GM12864 (cell line): ENCODE measurements at regions not wholly inside any gene's neighbourhood (a gene's known extent, or its start where the extent isn't known, plus 50 kb on each side); places are given as distances from the start of the nearest gene placed in this dataset.

Source experiments
- DNase-seq: peaks from one replicate; pipeline ENCODE4 v3.0.0-alpha.2; 2011; ENCODE audit warnings: low read depth
- H3K4me3 ChIP-seq: 2 replicates; pipeline ENCODE4 v1.5.1; 2011; ENCODE audit warnings: mild to moderate bottlenecking, low read depth, low read length, control low read depth
- TF ChIP-seq, protein P1 (sequence below): IDR thresholded peaks from 2 replicates; pipeline ENCODE4 v1.5.1; 2011; ENCODE audit warnings: low read depth, mild to moderate bottlenecking, moderate library complexity, low read length, control low read depth, inconsistent platforms; ENCODE audit errors: missing control alignments

DNA sequence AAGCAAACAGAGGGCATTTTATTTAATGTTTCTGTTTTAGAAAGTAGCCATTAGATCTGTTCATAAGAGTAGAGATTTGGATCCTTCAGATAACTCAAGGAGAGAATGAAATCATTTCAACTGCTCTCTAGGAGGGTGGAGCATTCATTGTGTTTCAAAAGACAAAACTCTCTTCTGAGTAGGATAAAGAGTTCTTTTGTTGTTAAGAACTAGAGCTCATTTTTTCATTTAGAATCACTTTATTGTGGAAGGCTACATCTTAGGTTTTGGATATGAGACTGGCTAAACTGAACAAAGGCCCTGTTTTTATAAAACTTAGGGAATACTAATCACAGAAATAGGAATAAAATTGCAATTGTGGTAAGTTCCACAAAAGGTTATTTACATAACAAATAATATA is 193.9 kb upstream of the PCDH10 start:
- TF ChIP-seq, protein P1, sequence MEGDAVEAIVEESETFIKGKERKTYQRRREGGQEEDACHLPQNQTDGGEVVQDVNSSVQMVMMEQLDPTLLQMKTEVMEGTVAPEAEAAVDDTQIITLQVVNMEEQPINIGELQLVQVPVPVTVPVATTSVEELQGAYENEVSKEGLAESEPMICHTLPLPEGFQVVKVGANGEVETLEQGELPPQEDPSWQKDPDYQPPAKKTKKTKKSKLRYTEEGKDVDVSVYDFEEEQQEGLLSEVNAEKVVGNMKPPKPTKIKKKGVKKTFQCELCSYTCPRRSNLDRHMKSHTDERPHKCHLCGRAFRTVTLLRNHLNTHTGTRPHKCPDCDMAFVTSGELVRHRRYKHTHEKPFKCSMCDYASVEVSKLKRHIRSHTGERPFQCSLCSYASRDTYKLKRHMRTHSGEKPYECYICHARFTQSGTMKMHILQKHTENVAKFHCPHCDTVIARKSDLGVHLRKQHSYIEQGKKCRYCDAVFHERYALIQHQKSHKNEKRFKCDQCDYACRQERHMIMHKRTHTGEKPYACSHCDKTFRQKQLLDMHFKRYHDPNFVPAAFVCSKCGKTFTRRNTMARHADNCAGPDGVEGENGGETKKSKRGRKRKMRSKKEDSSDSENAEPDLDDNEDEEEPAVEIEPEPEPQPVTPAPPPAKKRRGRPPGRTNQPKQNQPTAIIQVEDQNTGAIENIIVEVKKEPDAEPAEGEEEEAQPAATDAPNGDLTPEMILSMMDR = no peak
- no peak overlapping the region for H3K4me3 ChIP-seq
- DNase-seq = no peak

DNA sequence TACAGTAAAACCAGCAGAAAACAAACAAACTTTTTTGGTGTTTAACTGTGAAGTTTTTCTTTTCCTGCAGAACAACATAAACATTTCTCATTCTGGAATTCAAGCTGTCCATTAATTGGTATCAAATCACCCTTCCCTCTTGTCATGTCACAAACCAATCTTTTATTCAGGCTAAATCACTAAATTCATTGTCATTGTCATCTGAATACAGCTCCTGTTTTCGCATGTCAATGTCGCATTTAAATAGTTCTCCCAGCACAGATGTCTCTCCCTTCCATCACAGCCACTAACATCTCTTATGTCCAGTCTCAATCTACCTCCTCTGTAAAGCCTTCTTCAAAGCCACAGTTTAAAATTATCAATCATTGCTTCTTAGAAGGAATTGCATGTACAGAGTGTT is 192.1 kb upstream of the PCDH10 start:
- TF ChIP-seq, protein P1 = no peak
- H3K4me3 ChIP-seq = no peak overlapping the region
- no peak for DNase-seq

DNA sequence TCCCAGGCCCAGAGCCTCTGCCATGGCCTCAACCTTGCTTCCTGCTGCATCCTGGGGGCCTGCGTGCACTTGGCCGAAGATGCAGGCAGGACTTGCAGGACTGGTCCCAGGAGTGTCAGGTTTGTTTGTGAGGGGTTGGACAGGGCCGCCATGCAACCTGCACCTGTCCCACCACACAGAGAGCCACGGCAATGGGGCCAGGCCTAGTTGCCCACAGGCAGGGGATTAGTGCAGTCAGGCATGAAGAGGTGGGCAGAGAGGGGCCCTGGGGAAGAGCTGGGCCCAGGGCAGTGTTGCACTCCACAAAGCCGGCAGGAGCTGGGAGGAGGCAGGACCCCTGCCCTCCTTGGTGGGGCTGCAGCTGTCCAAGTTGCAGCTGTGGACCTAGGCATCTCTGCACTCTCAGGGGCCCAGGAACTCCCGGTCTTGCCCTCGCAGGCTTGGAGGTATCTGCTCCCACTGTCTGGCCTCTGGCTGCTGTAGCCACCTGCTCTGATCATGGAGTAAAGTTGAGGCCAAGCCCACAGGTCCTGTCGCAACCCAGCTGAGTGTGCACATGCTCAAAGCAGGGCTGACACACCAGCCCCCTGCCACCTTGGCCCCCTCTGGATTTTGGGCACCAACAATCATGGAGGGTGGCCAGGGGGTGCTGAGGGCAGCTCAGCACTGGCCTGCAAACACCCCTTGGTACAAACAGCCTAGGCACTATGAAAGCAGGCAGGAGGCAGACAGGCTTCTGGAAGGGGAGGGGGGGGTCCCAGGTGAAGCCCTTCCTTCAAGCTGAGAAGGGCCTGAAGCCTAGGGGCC is 190.4 kb upstream of the PCDH10 start:
- TF ChIP-seq, protein P1 = no peak
- no peak for DNase-seq
- no peak overlapping the region for H3K4me3 ChIP-seq

DNA sequence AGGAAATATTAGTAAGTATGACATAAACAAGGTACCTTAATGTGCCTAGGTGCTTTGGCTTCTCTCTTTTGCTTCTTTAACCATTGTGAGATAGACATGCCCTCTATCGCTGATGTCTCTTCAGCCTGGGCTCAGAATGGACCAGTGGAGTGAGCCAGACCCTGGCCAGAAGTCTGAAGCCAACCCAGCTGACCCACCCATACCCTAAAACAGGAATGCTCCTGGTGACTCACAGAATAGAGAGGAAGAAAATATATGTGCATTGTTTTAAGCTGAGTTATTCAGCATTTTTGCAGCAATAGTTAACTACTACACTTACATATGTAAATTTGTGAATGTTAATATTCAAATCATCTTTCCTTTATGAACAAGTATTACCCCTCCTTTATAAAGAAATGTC is 167.5 kb upstream of the PCDH10 start:
- TF ChIP-seq, protein P1 = no peak
- DNase-seq = no peak
- H3K4me3 ChIP-seq = no peak overlapping the region

DNA sequence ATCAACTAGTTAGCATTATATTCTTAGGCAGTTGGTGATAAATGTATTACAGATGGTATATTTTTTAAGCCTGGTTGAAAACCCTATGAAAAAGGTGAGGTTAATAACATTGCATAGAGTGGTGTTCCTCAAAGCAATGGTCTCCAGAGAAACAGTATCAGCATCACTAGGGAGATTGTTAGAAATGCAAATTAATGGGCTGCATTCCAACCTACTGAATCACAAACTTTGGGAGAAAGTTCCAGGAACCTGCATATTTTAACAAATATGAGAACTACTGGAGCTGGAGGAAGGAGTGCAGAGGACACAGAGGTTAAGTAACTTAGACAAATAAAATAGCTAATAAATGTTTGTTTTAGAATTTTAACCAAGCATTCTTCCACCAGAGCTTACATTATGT is 166.9 kb upstream of the PCDH10 start:
- TF ChIP-seq, protein P1 = no peak
- DNase-seq = no peak
- no peak overlapping the region for H3K4me3 ChIP-seq

DNA sequence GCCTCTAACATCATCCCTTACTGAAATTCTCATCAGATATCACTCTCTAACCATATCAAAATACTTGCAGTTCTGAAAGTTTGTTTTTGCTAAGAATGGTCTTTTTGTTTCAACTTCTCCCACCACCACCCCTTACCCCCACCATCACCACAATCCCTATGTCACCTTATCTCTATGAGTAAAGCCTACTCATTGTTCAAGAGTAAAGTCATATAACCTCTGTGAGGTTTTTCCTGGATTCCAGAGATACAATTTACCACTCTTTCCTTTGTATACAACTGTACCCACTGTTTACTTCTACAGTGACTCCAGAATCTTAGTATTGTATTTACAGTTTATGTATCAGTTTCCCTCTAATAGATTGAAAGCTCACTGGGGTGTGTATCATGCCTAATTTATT is 158.0 kb upstream of the PCDH10 start:
- no peak overlapping the region for H3K4me3 ChIP-seq
- TF ChIP-seq, protein P1 = no peak
- no peak for DNase-seq

DNA sequence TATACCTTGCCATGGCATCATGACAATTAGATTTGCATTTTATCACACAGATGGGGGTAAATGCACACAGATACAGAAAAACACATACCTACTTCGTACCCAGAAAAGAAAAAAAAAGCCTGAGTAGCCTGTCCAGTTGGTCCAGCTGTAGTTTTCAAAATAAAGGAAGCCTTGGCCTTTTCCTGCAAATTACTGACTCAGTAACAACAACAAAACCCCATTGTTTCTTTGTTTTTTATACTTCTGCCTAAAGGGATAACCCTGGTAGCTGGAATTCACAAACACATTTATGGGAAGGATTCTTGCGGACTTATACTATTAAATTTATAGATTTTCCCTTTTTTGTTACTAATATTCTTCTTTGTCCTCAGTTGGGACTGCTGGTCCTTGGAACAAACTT is 156.4 kb upstream of the PCDH10 start:
- H3K4me3 ChIP-seq = no peak overlapping the region

More for the DNA sequence above, 156.4 kb upstream of the PCDH10 start:
- TF ChIP-seq, protein P1 = no peak
- no peak for DNase-seq
